KMS-11 (cell line): ENCODE measurements at regions not wholly inside any gene's neighbourhood (a gene's known extent, or its start where the extent isn't known, plus 50 kb on each side); places are given as distances from the start of the nearest gene placed in this dataset.

Experiments used
- H2AFZ ChIP-seq: fragments of 200-600 bp; sonication (generic); 2 replicates; pipeline ENCODE4 v1.6.1; 2016; ENCODE audit warnings: antibody characterized with exemption, mixed run types, low read depth
- H3K27ac ChIP-seq: fragments of 200-600 bp; sonication (generic); 2 replicates; pipeline ENCODE4 v1.6.1; 2016; ENCODE audit warnings: mild to moderate bottlenecking, mixed run types
- H3K27me3 ChIP-seq: fragments of 200-600 bp; sonication (generic); 2 replicates; pipeline ENCODE4 v1.6.1; 2017; ENCODE audit warnings: mild to moderate bottlenecking, low read depth, mixed run types, moderate library complexity; ENCODE audit not compliant: insufficient read depth
- H3K36me3 ChIP-seq: fragments of 200-600 bp; sonication (generic); 2 replicates; pipeline ENCODE4 v1.6.1; 2017; ENCODE audit warnings: mild to moderate bottlenecking, mixed run types; ENCODE audit not compliant: insufficient read depth
- H3K4me1 ChIP-seq: fragments of 200-600 bp; sonication (generic); 2 replicates; pipeline ENCODE4 v1.6.1; 2016; ENCODE audit warnings: mild to moderate bottlenecking, low read depth, mixed run types; ENCODE audit not compliant: poor library complexity, severe bottlenecking
- H3K4me2 ChIP-seq: fragments of 200-600 bp; sonication (generic); 2 replicates; pipeline ENCODE4 v1.7.0; 2016; ENCODE audit warnings: mild to moderate bottlenecking, mixed run types
- H3K4me3 ChIP-seq: fragments of 200-600 bp; sonication (generic); IDR thresholded peaks from 2 replicates; pipeline ENCODE4 v1.6.1; 2017; ENCODE audit warnings: low read depth, low read length, mixed read lengths; ENCODE audit not compliant: insufficient read depth
- H3K79me2 ChIP-seq: fragments of 200-600 bp; sonication (generic); 2 replicates; pipeline ENCODE4 v1.6.1; 2016; ENCODE audit warnings: low read depth, mixed run types; ENCODE audit not compliant: insufficient read depth
- H3K9ac ChIP-seq: fragments of 200-600 bp; sonication (generic); 2 replicates; pipeline ENCODE4 v1.6.1; 2016; ENCODE audit warnings: mild to moderate bottlenecking, mixed run types
- H4K20me1 ChIP-seq: fragments of 200-600 bp; sonication (generic); 2 replicates; pipeline ENCODE4 v1.6.1; 2016; ENCODE audit warnings: mild to moderate bottlenecking, mixed run types; ENCODE audit not compliant: insufficient read depth
- TF ChIP-seq, protein P1 (sequence below): fragments of 200-600 bp; sonication (generic); conservative IDR thresholded peaks from 2 replicates; pipeline ENCODE4 v1.6.1; 2017; ENCODE audit warnings: low read depth, mild to moderate bottlenecking, antibody characterized with exemption, low read length, moderate library complexity, mixed read lengths

DNA sequence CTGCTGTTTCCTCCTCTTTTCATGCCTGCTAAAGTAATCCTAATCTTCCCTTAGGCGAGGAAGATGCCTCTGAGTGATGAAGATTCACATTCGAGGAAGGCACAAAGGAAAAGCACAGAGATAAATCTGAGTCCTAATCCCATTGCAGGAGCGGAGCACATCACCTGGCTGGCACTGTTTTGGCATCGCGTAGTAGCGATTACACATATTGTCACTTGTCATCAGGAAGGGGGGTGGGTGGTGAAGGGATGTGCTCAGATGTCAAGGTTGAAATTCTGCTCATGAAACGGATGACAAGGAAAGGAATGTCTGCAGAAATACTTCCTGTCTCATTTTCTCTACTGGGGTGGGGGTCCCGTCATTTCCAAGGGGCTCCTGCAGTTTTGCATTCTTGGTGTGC lies 363.1 kb upstream of the EEF2KMT start:
- Histone ChIP-seq H3K36me3 (no peaks in the 10 kb centered on the region), H3K4me2 (no peak overlapping the region), H3K4me1 (no peaks in the 10 kb centered on the region), H3K79me2 (no peaks in the 10 kb centered on the region), H3K4me3 (no peak overlapping the region), H3K9ac (no peak overlapping the region), H3K27me3 (no peaks in the 10 kb centered on the region), H4K20me1 (no peaks in the 10 kb centered on the region), H3K27ac (no peak overlapping the region), H2AFZ (no peak overlapping the region)
- TF ChIP-seq, protein P1, sequence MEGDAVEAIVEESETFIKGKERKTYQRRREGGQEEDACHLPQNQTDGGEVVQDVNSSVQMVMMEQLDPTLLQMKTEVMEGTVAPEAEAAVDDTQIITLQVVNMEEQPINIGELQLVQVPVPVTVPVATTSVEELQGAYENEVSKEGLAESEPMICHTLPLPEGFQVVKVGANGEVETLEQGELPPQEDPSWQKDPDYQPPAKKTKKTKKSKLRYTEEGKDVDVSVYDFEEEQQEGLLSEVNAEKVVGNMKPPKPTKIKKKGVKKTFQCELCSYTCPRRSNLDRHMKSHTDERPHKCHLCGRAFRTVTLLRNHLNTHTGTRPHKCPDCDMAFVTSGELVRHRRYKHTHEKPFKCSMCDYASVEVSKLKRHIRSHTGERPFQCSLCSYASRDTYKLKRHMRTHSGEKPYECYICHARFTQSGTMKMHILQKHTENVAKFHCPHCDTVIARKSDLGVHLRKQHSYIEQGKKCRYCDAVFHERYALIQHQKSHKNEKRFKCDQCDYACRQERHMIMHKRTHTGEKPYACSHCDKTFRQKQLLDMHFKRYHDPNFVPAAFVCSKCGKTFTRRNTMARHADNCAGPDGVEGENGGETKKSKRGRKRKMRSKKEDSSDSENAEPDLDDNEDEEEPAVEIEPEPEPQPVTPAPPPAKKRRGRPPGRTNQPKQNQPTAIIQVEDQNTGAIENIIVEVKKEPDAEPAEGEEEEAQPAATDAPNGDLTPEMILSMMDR, result no peak

DNA sequence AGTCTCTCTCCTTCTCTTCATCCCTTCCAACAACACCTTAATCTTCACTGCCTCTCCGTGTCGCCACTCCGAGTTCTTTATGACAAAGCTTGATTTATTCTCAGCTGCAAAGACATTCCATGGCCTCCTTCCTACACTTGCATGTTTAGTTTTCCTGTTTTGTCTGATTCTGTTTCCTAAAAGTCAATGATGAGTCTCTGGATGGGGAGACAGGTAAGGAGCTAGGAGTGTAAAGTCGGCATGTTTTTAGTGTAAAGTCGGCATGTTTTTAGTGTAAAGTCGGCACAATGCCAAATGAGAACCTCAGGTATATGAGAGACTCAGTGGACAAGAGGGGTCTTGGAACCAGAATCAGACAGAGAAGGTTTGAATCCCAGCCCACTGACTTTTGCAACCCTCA lies 362.3 kb upstream of the EEF2KMT start:
- no peak overlapping the region for H3K4me2 ChIP-seq
- H3K79me2 ChIP-seq, result no peaks in the 10 kb centered on the region
- TF ChIP-seq, protein P1, result no peak
- H3K4me1 ChIP-seq, result no peaks in the 10 kb centered on the region
- H2AFZ ChIP-seq, result no peak overlapping the region
- no peak overlapping the region for H3K9ac ChIP-seq
- H3K27me3 ChIP-seq, result no peaks in the 10 kb centered on the region
- no peaks in the 10 kb centered on the region for H4K20me1 ChIP-seq
- H3K36me3 ChIP-seq, result no peaks in the 10 kb centered on the region
- H3K4me3 ChIP-seq, result no peak overlapping the region
- H3K27ac ChIP-seq, result no peak overlapping the region

DNA sequence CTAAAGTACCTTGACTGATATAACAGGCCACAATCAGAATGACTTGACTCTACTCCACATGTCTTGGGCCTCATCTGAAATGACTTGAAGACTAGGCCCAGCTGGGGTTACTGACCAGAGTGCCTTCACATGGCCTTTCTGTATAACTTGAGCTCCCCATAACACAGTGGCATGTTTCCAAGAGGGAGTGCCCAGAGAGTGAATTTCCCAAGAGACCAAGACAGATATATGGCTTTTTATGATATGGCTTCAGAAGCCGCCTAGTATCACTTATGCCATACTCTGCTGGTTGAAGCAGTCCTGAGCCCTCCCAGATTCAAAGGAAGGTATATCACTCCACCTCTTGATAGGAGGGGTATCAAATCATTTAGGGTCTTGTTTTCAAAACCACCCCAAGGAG lies 357.5 kb upstream of the EEF2KMT start:
- Histone ChIP-seq H3K4me1 (no peaks in the 10 kb centered on the region), H3K27me3 (no peaks in the 10 kb centered on the region), H3K4me3 (no peak overlapping the region), H3K79me2 (no peaks in the 10 kb centered on the region), H3K4me2 (no peak overlapping the region), H4K20me1 (no peaks in the 10 kb centered on the region), H3K36me3 (no peaks in the 10 kb centered on the region), H2AFZ (no peak overlapping the region), H3K9ac (no peak overlapping the region), H3K27ac (no peak overlapping the region)
- TF ChIP-seq, protein P1, result no peak

DNA sequence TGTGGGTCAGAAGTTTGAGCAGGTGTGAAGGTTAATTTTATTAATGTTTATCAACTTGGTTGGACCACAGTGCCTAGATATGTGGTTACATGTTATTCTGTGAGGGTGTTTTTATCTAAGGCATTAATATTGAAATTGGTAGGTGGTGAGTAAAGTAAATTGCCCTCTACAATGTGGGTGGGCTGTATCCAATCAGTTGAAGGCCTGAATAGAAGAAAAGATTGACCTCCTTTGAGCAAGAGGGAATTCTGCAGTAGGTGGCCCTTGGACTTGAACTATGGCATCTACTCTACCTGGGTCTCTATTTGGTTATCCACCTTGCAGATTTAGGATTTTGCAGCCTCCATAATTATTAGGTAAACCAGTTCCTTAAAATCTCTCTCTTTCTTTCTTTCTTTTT lies 356.8 kb upstream of the EEF2KMT start:
- H3K4me3 ChIP-seq, result no peak overlapping the region
- H3K36me3 ChIP-seq, result no peaks in the 10 kb centered on the region
- H2AFZ ChIP-seq, result no peak overlapping the region
- no peak overlapping the region for H3K4me2 ChIP-seq
- no peaks in the 10 kb centered on the region for H3K27me3 ChIP-seq
- no peaks in the 10 kb centered on the region for H3K79me2 ChIP-seq
- TF ChIP-seq, protein P1, result no peak
- H3K27ac ChIP-seq, result no peak overlapping the region
- H3K9ac ChIP-seq, result no peak overlapping the region
- no peaks in the 10 kb centered on the region for H4K20me1 ChIP-seq
- H3K4me1 ChIP-seq, result no peaks in the 10 kb centered on the region

DNA sequence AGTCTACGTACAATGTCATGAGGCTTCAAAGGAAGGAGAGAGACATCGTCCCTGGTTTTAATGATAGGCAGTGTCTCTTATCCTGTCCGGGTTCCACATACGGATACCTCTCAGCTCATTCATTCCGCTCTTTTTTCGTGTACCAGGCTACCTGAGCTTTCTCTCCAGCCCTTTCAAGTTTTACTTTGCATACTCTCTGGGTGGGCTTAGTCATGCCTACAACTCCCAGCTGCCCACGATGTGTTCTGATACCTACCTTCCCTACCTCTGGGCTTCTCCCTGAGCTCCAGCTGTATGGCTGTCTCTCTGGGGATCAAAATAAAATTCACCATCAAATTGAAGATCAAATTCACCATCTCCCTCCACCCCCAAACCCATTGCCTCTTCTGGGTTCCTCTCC lies 354.0 kb upstream of the EEF2KMT start:
- H3K79me2 ChIP-seq, result no peaks in the 10 kb centered on the region
- H3K4me2 ChIP-seq, result no peak overlapping the region
- TF ChIP-seq, protein P1, result no peak
- no peaks in the 10 kb centered on the region for H4K20me1 ChIP-seq
- H3K9ac ChIP-seq, result no peak overlapping the region
- H3K36me3 ChIP-seq, result no peaks in the 10 kb centered on the region
- no peaks in the 10 kb centered on the region for H3K4me1 ChIP-seq
- no peaks in the 10 kb centered on the region for H3K27me3 ChIP-seq
- no peak overlapping the region for H3K27ac ChIP-seq
- no peak overlapping the region for H3K4me3 ChIP-seq
- no peak overlapping the region for H2AFZ ChIP-seq
